ENCODE measurements at regions not wholly inside any gene's neighbourhood (a gene's known extent, or its start where the extent isn't known, plus 50 kb on each side); places are given as distances from the start of the nearest gene placed in this dataset.

GRCh38 chr6:15033850-15034203 is 212.0 kb upstream of the JARID2 start:
- TF ChIP-seq CTCF (IDR thresholded peaks at IDR 0.05; ENCODE audit: insufficient read depth, low read length, poor library complexity, severe bottlenecking), result no peak
- TF ChIP-seq EZH2phosphoT487 (conservative IDR thresholded peaks at IDR 0.05; ENCODE audit: low read length), result no peak
